Occipital lobe (tissue), 1 donor: ENCODE measurements at regions not wholly inside any gene's neighbourhood (a gene's known extent, or its start where the extent isn't known, plus 50 kb on each side); places are given as distances from the start of the nearest gene placed in this dataset.

Experiments used
- DNase-seq: peaks from one replicate; lab custom pipeline; 2025; lab: John Stamatoyannopoulos, UW

GRCh38 chr18:68467329-68467728 lies 247.6 kb downstream of the TMX3 start:
- DNase-seq = no peak

GRCh38 chr18:68466672-68467071 lies 248.2 kb downstream of the TMX3 start:
- no peak for DNase-seq

GRCh38 chr18:68462766-68463165 lies 252.1 kb downstream of the TMX3 start:
- DNase-seq = no peak

GRCh38 chr18:68462148-68462547 lies 252.8 kb downstream of the TMX3 start:
- DNase-seq = no peak

GRCh38 chr18:68461481-68462018 lies 253.4 kb downstream of the TMX3 start:
- DNase-seq = no peak

- DNase-seq = no peak
Observed at GRCh38 chr18:68459968-68460367, 254.9 kb downstream of the TMX3 start.

GRCh38 chr18:68456985-68457384 lies 257.9 kb downstream of the TMX3 start:
- DNase-seq = no peak

GRCh38 chr18:68455229-68455603 lies 259.7 kb downstream of the TMX3 start:
- DNase-seq = no peak

GRCh38 chr18:68454511-68455228 lies 260.2 kb downstream of the TMX3 start:
- DNase-seq = no peak

- DNase-seq = no peak
Observed at GRCh38 chr18:68449292-68449691, 265.6 kb downstream of the TMX3 start.

GRCh38 chr18:68448736-68449135 lies 266.2 kb downstream of the TMX3 start:
- DNase-seq = no peak

- DNase-seq = no peak
Observed at GRCh38 chr18:68447286-68447685, 267.6 kb downstream of the TMX3 start.

GRCh38 chr18:68445668-68446426 lies 269.1 kb downstream of the TMX3 start:
- DNase-seq = no peak

- no peak for DNase-seq
Observed at GRCh38 chr18:68445136-68445535, 269.8 kb downstream of the TMX3 start.

- no peak for DNase-seq
Observed at GRCh38 chr18:68441241-68441640, 273.7 kb downstream of the TMX3 start.

- no peak for DNase-seq
Observed at GRCh38 chr18:68440433-68440832, 274.5 kb downstream of the TMX3 start.

- DNase-seq = no peak
Observed at GRCh38 chr18:68439642-68440041, 275.3 kb downstream of the TMX3 start.

GRCh38 chr18:68438983-68439382 lies 275.9 kb downstream of the TMX3 start:
- no peak for DNase-seq

- DNase-seq = no peak
Observed at GRCh38 chr18:68438536-68438935, 276.4 kb downstream of the TMX3 start.

GRCh38 chr18:68436485-68436884 lies 278.4 kb downstream of the TMX3 start:
- DNase-seq = no peak

GRCh38 chr18:68435581-68435980 lies 279.3 kb downstream of the TMX3 start:
- no peak for DNase-seq

- DNase-seq = no peak
Observed at GRCh38 chr18:68431922-68432198, 283.0 kb downstream of the TMX3 start.
